Ovary (tissue), 7 donors: ENCODE measurements at regions not wholly inside any gene's neighbourhood (a gene's known extent, or its start where the extent isn't known, plus 50 kb on each side); places are given as distances from the start of the nearest gene placed in this dataset.

Source experiments
- DNase-seq, 5 donors: peaks; one replicate each; pipeline ENCODE4 v3.0.0-alpha.2; 2019 to 2020
- H3K27ac ChIP-seq, 2 donors: fragments of 200-600 bp; one replicate each; pipeline versions ENCODE4 v1.5.1 to v1.8.0; 2019 to 2022
- H3K27me3 ChIP-seq: fragments of 200-600 bp; one replicate; pipeline ENCODE4 v1.8.0; 2022
- H3K36me3 ChIP-seq: fragments of 200-600 bp; sonication (generic); one replicate; pipeline ENCODE4 v1.5.1; 2019
- H3K4me1 ChIP-seq: one replicate; pipeline ENCODE4 v1.8.1; 2013; ENCODE audit warnings: mild to moderate bottlenecking, moderate library complexity; ENCODE audit not compliant: insufficient read depth
- H3K4me3 ChIP-seq: fragments of 200-600 bp; sonication (generic); one replicate; pipeline ENCODE4 v1.5.1; 2017
- H3K9me3 ChIP-seq, 2 donors: fragments of 200-600 bp in 1 of 2; sonication (generic) in 1 of 2; one replicate each; pipeline versions ENCODE4 v1.5.1 to v1.8.1; 2013 to 2019; ENCODE audit warnings: mild to moderate bottlenecking in 1 of 2, moderate library complexity in 1 of 2
- EP300 ChIP-seq: sonication (generic); formaldehyde crosslinking; IDR thresholded peaks from one replicate; pipeline ENCODE4 v1.6.1; 2017; ENCODE audit warnings: antibody characterized with exemption
- POLR2A ChIP-seq: fragments of 450-650 bp; IDR thresholded peaks from one replicate; pipeline ENCODE4 v1.6.1; 2017; ENCODE audit warnings: antibody characterized with exemption, mild to moderate bottlenecking, moderate library complexity
- WGBS, 3 donors: extraction: QIAGEN DNeasy Blood & Tissue Kit in 1 of 3; methylation state at CpG; one replicate each; pipeline versions ENCODE4 v1.1.5 to v1.1.7; 2013 to 2017; 5-methylcytosine and 5-hydroxymethylcytosine counted together
- intact Hi-C, 4 donors: fragments of 100-400 bp; cut with DNase I; formaldehyde crosslinking; loops; one replicate each; pipeline versions ENCODE4 v1.11.0 to v1.15.1; 2022 to 2023
- TF ChIP-seq, protein P1 (sequence below), 3 donors: fragments of 450-650 bp in 2 of 3; fragments of 200-600 bp in 1 of 3; IDR thresholded peaks; one replicate each; pipeline versions ENCODE4 v1.5.1 to v1.8.0; 2016 to 2022; ENCODE audit warnings: antibody characterized with exemption in 3 of 3, mild to moderate bottlenecking in 1 of 3
- donor health status: DM: no; HTN: no; CAD: no; lungs with moderate emphysema.
- donor health status: DM: no; HTN: no; CAD: no.
- donor health status: Bipolar disorder and iron deficiency.
- donor health status: DM: no; HTN: no; CAD: no.
- donor health status: DM: yes; HTN: yes; CAD: no.

- Histone ChIP-seq H3K4me1 (no peaks in the 10 kb centered on the region), H3K27me3 (no peaks in the 10 kb centered on the region), H3K4me3 (no peak overlapping the region), H3K9me3 (no peaks in the 10 kb centered on the region), H3K27ac (no peak overlapping the region), H3K36me3 (no peaks in the 10 kb centered on the region)
- TF ChIP-seq EP300 (no peak), POLR2A (no peak)
- TF ChIP-seq, protein P1, sequence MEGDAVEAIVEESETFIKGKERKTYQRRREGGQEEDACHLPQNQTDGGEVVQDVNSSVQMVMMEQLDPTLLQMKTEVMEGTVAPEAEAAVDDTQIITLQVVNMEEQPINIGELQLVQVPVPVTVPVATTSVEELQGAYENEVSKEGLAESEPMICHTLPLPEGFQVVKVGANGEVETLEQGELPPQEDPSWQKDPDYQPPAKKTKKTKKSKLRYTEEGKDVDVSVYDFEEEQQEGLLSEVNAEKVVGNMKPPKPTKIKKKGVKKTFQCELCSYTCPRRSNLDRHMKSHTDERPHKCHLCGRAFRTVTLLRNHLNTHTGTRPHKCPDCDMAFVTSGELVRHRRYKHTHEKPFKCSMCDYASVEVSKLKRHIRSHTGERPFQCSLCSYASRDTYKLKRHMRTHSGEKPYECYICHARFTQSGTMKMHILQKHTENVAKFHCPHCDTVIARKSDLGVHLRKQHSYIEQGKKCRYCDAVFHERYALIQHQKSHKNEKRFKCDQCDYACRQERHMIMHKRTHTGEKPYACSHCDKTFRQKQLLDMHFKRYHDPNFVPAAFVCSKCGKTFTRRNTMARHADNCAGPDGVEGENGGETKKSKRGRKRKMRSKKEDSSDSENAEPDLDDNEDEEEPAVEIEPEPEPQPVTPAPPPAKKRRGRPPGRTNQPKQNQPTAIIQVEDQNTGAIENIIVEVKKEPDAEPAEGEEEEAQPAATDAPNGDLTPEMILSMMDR (IDR thresholded peaks at IDR 0.05), result no peak
- WGBS, 3 donors, result 87 to 92% (median 88%) methylated on average over 1 of the region's 1 CpG
- intact Hi-C loops, result no loop called here
- DNase-seq, result no peak
Measured at GRCh38 chr1:188251036-188251435, 1422.3 kb downstream of the PLA2G4A start.

DNA sequence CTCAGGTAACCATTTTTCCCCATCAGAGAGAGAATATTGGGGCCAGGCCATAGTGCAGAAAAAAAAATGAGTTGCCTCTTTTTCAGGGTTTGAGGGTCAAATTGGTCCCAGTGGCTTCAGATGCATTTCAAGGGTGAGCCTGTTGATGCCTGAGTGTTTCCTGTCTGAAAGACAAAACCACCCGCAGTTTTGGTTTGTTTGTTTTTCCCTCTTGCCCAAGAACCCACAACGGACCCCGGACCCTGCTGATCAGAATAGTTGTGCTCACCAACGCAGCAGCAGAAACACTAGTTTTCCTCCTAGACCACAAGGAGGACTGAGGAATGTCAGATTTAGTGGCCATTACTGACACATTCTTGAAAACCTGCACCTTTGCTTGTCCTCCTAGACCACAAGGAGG, 1433.1 kb downstream of the PLA2G4A start:
- Histone ChIP-seq H3K4me1 (no peaks in the 10 kb centered on the region), H3K27me3 (no peaks in the 10 kb centered on the region), H3K9me3 (no peaks in the 10 kb centered on the region), H3K4me3 (no peak overlapping the region), H3K36me3 (no peaks in the 10 kb centered on the region), H3K27ac (no peak overlapping the region)
- 86 to 90% (median 88%) methylated on average over 4 of the region's 4 CpGs for WGBS, 3 donors
- DNase-seq, result no peak
- TF ChIP-seq, protein P1 (IDR thresholded peaks at IDR 0.05), result no peak
- intact Hi-C loops, result no loop called here

GRCh38 chr1:188269956-188270355, 1441.2 kb downstream of the PLA2G4A start:
- Histone ChIP-seq H3K4me1 (no peaks in the 10 kb centered on the region), H3K9me3 (no peaks in the 10 kb centered on the region), H3K36me3 (no peaks in the 10 kb centered on the region), H3K4me3 (no peak overlapping the region), H3K27me3 (no peaks in the 10 kb centered on the region), H3K27ac (no peak overlapping the region)
- TF ChIP-seq, protein P1 (IDR thresholded peaks at IDR 0.05), result no peak
- TF ChIP-seq POLR2A (no peak), EP300 (no peak)
- 87 to 100% (median 88%) methylated on average over 1 of the region's 1 CpG for WGBS, 3 donors
- no peak for DNase-seq
- intact Hi-C loops, result no loop called here

GRCh38 chr1:188270497-188270896, 1441.7 kb downstream of the PLA2G4A start:
- TF ChIP-seq, protein P1 (IDR thresholded peaks at IDR 0.05), result no peak
- TF ChIP-seq POLR2A, result no peak
- TF ChIP-seq EP300, result no peak
- Histone ChIP-seq H3K27me3 (no peaks in the 10 kb centered on the region), H3K4me3 (no peak overlapping the region), H3K27ac (no peak overlapping the region), H3K4me1 (no peaks in the 10 kb centered on the region), H3K36me3 (no peaks in the 10 kb centered on the region), H3K9me3 (no peaks in the 10 kb centered on the region)
- 77 to 96% (median 92%) methylated on average over 1 of the region's 1 CpG for WGBS, 3 donors
- DNase-seq, result no peak
- intact Hi-C loops, result no loop called here

DNA sequence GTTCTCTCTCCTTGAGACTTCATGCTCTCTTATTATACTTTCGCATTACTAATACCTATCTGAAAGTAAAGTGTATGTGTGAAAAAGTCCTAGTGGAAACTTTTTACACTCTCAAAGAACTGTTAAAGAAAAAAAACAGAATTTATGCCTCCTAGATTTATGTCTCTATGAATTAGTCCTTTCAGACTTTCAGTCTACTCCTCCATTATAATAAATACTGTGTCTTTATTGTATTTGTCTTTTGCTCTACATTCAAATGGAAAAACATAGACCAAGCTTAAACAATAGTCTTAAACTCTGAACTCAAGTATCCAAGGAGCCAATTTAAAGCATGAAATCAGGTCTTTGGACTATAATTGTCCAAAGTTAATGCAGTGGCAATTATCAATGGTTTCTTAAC, 1449.0 kb downstream of the PLA2G4A start:
- TF ChIP-seq EP300 (no peak), POLR2A (no peak)
- TF ChIP-seq, protein P1 (IDR thresholded peaks at IDR 0.05), result no peak

More for the DNA sequence above, 1449.0 kb downstream of the PLA2G4A start:
- 90 to 100% (median 94%) methylated on average over 1 of the region's 1 CpG for WGBS, 3 donors
- H3K36me3 ChIP-seq, result no peaks in the 10 kb centered on the region
- no peak overlapping the region for H3K4me3 ChIP-seq
- H3K27ac ChIP-seq, result no peak overlapping the region
- no peaks in the 10 kb centered on the region for H3K27me3 ChIP-seq
- no peaks in the 10 kb centered on the region for H3K4me1 ChIP-seq
- H3K9me3 ChIP-seq, result no peaks in the 10 kb centered on the region
- no peak for DNase-seq
- intact Hi-C loops, result no loop called here
